ENCODE measurements at regions not wholly inside any gene's neighbourhood (a gene's known extent, or its start where the extent isn't known, plus 50 kb on each side); places are given as distances from the start of the nearest gene placed in this dataset.

- 79% methylated on average over 1 of the region's 1 CpG for WGBS
- DNase-seq (ENCODE audit: extremely low spot score), result no peak
- H3K27me3 ChIP-seq, result no peaks in the 10 kb centered on the region
- no peak overlapping the region for H3K4me3 ChIP-seq
- TF ChIP-seq POLR2A (IDR thresholded peaks at IDR 0.05; ENCODE audit: low read depth), result no peak
- no peak for TF ChIP-seq POLR2AphosphoS5 (IDR thresholded peaks at IDR 0.05)
- TF ChIP-seq CTCF (IDR thresholded peaks at IDR 0.05), result no peak
- TF ChIP-seq EP300 (IDR thresholded peaks at IDR 0.05), result no peak
- no peak overlapping the region for H3K27ac ChIP-seq (replicated peaks in 1 of 4)
- H3K9me3 ChIP-seq, result no peaks in the 10 kb centered on the region
- no peaks in the 10 kb centered on the region for H3K36me3 ChIP-seq
- intact Hi-C loops (cut with DNase I), result no loop called here
- no peaks in the 10 kb centered on the region for H3K4me1 ChIP-seq
These were observed 1603.5 kb downstream of the SI start for GRCh38 chr3:163474766-163475165.

GRCh38 chr3:163468531-163469335 is 1609.6 kb downstream of the SI start:
- no peaks in the 10 kb centered on the region for H3K4me1 ChIP-seq
- no peaks in the 10 kb centered on the region for H3K36me3 ChIP-seq
- DNase-seq (ENCODE audit: extremely low spot score), result no peak
- no peak overlapping the region for H3K27ac ChIP-seq (replicated peaks in 1 of 4)
- no peaks in the 10 kb centered on the region for H3K27me3 ChIP-seq
- WGBS, result 66% methylated on average over 4 of the region's 4 CpGs
- intact Hi-C loops (cut with DNase I), result no loop called here
- H3K9me3 ChIP-seq, result no peaks in the 10 kb centered on the region
- TF ChIP-seq EP300 (IDR thresholded peaks at IDR 0.05), result no peak
- no peak overlapping the region for H3K4me3 ChIP-seq

GRCh38 chr3:163462446-163462845 is 1615.8 kb downstream of the SI start:
- H3K27me3 ChIP-seq, result no peaks in the 10 kb centered on the region
- no peak for TF ChIP-seq POLR2A (IDR thresholded peaks at IDR 0.05; ENCODE audit: low read depth)
- no peak for TF ChIP-seq EP300 (IDR thresholded peaks at IDR 0.05)
- TF ChIP-seq POLR2AphosphoS5 (IDR thresholded peaks at IDR 0.05), result no peak
- TF ChIP-seq CTCF (IDR thresholded peaks at IDR 0.05), result no peak
- intact Hi-C loops (cut with DNase I), result no loop called here
- no peaks in the 10 kb centered on the region for H3K4me1 ChIP-seq
- no peak overlapping the region for H3K27ac ChIP-seq (replicated peaks in 1 of 4)
- no peaks in the 10 kb centered on the region for H3K36me3 ChIP-seq
- no peak overlapping the region for H3K4me3 ChIP-seq
- 53% methylated on average over 1 of the region's 1 CpG for WGBS
- no peak for DNase-seq (ENCODE audit: extremely low spot score)
- H3K9me3 ChIP-seq, result no peaks in the 10 kb centered on the region

- 47% methylated on average over 2 of the region's 2 CpGs for WGBS
- Histone ChIP-seq H3K9me3 (peaks cover 0 to 6% (median 0%) of the 10 kb centered on the region in 4 donors), H3K4me3 (no peak overlapping the region), H3K27me3 (no peaks in the 10 kb centered on the region), H3K27ac (replicated peaks in 1 of 4) (no peak overlapping the region), H3K4me1 (no peaks in the 10 kb centered on the region), H3K36me3 (no peaks in the 10 kb centered on the region)
- no peak for DNase-seq (ENCODE audit: extremely low spot score)
- TF ChIP-seq POLR2AphosphoS5 (IDR thresholded peaks at IDR 0.05) (no peak), CTCF (IDR thresholded peaks at IDR 0.05) (no peak), EP300 (IDR thresholded peaks at IDR 0.05) (no peak)
- intact Hi-C loops (cut with DNase I), result no loop called here
These were observed 1627.6 kb downstream of the SI start for GRCh38 chr3:163450698-163451097.

- DNase-seq (ENCODE audit: extremely low spot score), result no peak
- WGBS, result 88% methylated on average over 2 of the region's 2 CpGs
- no peaks in the 10 kb centered on the region for H3K27me3 ChIP-seq
- no peak overlapping the region for H3K27ac ChIP-seq (replicated peaks in 1 of 4)
- no peaks in the 10 kb centered on the region for H3K36me3 ChIP-seq
- TF ChIP-seq CTCF (IDR thresholded peaks at IDR 0.05) (no peak), EP300 (IDR thresholded peaks at IDR 0.05) (no peak), POLR2A (IDR thresholded peaks at IDR 0.05; ENCODE audit: low read depth) (no peak), POLR2AphosphoS5 (IDR thresholded peaks at IDR 0.05) (no peak)
- no peaks in the 10 kb centered on the region for H3K4me1 ChIP-seq
- peaks cover 0 to 3% (median 0%) of the 10 kb centered on the region in 4 donors for H3K9me3 ChIP-seq
- intact Hi-C loops (cut with DNase I), result no loop called here
- no peak overlapping the region for H3K4me3 ChIP-seq
These were observed 1639.5 kb downstream of the SI start for GRCh38 chr3:163438760-163439159.
